Type B pancreatic cell (in vitro differentiated cells): ENCODE measurements at regions not wholly inside any gene's neighbourhood (a gene's known extent, or its start where the extent isn't known, plus 50 kb on each side); places are given as distances from the start of the nearest gene placed in this dataset.

ENCODE experiments used
- DNase-seq: peaks from one replicate; pipeline ENCODE4 v3.0.0; 2021; ENCODE audit warnings: mixed read lengths; ENCODE audit not compliant: unreplicated experiment; ENCODE audit errors: extremely low spot score
- H3K27ac Mint-ChIP-seq: 2 replicates; pipeline ENCODE4 v1.8.0; 2021; ENCODE audit warnings: mild to moderate bottlenecking, mixed read lengths
- H3K27me3 Mint-ChIP-seq: 2 replicates; pipeline ENCODE4 v1.8.0; 2021; ENCODE audit warnings: mixed read lengths
- H3K36me3 Mint-ChIP-seq: 2 replicates; pipeline ENCODE4 v1.8.0; 2021; ENCODE audit warnings: mixed read lengths
- H3K4me1 Mint-ChIP-seq: one replicate; pipeline ENCODE4 v1.8.0; 2021; ENCODE audit warnings: mixed read lengths; ENCODE audit not compliant: unreplicated experiment
- H3K4me3 Mint-ChIP-seq: 2 replicates; pipeline ENCODE4 v1.8.0; 2021; ENCODE audit warnings: mild to moderate bottlenecking, mixed read lengths
- H3K9me3 Mint-ChIP-seq: 2 replicates; pipeline ENCODE4 v1.8.0; 2021; ENCODE audit warnings: mixed read lengths
- CTCF ChIP-seq: fragments of 200-600 bp; sonication (generic); conservative IDR thresholded peaks from 2 replicates; pipeline ENCODE4 v1.5.0; 2021; ENCODE audit warnings: antibody characterized with exemption, mild to moderate bottlenecking

- Mint-ChIP-seq H3K9me3 (no peaks in the 10 kb centered on the region), H3K4me1 (no peaks in the 10 kb centered on the region), H3K27me3 (peaks cover 4% of the 10 kb centered on the region), H3K36me3 (no peaks in the 10 kb centered on the region), H3K27ac (no peak overlapping the region), H3K4me3 (no peak overlapping the region)
- no peak for DNase-seq
- TF ChIP-seq CTCF = no peak
Observed at GRCh38 chr16:75805946-75806345, 79.7 kb upstream of the CPHXL start.

GRCh38 chr16:75806487-75806886 lies 80.2 kb upstream of the CPHXL start:
- no peak overlapping the region for H3K27ac Mint-ChIP-seq
- H3K4me1 Mint-ChIP-seq = no peaks in the 10 kb centered on the region
- H3K9me3 Mint-ChIP-seq = no peaks in the 10 kb centered on the region
- H3K4me3 Mint-ChIP-seq = no peak overlapping the region
- no peak for TF ChIP-seq CTCF
- no peaks in the 10 kb centered on the region for H3K36me3 Mint-ChIP-seq
- peaks cover 4% of the 10 kb centered on the region for H3K27me3 Mint-ChIP-seq
- no peak for DNase-seq

- H3K27me3 Mint-ChIP-seq = peaks cover 4% of the 10 kb centered on the region
- TF ChIP-seq CTCF = no peak
- H3K4me1 Mint-ChIP-seq = no peaks in the 10 kb centered on the region
- no peaks in the 10 kb centered on the region for H3K9me3 Mint-ChIP-seq
- no peak for DNase-seq
- H3K4me3 Mint-ChIP-seq = no peak overlapping the region
- no peaks in the 10 kb centered on the region for H3K36me3 Mint-ChIP-seq
- no peak overlapping the region for H3K27ac Mint-ChIP-seq
Observed at GRCh38 chr16:75810342-75810741, 84.1 kb upstream of the CPHXL start.

- Mint-ChIP-seq H3K27me3 (peaks cover 4% of the 10 kb centered on the region), H3K9me3 (no peaks in the 10 kb centered on the region), H3K4me1 (no peaks in the 10 kb centered on the region), H3K4me3 (no peak overlapping the region), H3K36me3 (no peaks in the 10 kb centered on the region), H3K27ac (no peak overlapping the region)
- TF ChIP-seq CTCF = no peak
- DNase-seq = no peak
Observed at GRCh38 chr16:75811020-75811634, 84.8 kb upstream of the CPHXL start.

- no peaks in the 10 kb centered on the region for H3K4me1 Mint-ChIP-seq
- TF ChIP-seq CTCF = no peak
- H3K36me3 Mint-ChIP-seq = no peaks in the 10 kb centered on the region
- no peak for DNase-seq
- H3K4me3 Mint-ChIP-seq = no peak overlapping the region
- no peak overlapping the region for H3K27ac Mint-ChIP-seq
- no peaks in the 10 kb centered on the region for H3K9me3 Mint-ChIP-seq
- H3K27me3 Mint-ChIP-seq = peaks cover 4% of the 10 kb centered on the region
Observed at GRCh38 chr16:75818491-75818890, 92.2 kb upstream of the CPHXL start.

GRCh38 chr16:75820672-75821071 lies 94.4 kb upstream of the CPHXL start:
- no peaks in the 10 kb centered on the region for H3K36me3 Mint-ChIP-seq
- peaks cover 4% of the 10 kb centered on the region for H3K27me3 Mint-ChIP-seq
- no peaks in the 10 kb centered on the region for H3K4me1 Mint-ChIP-seq
- H3K9me3 Mint-ChIP-seq = no peaks in the 10 kb centered on the region
- DNase-seq = no peak
- no peak overlapping the region for H3K4me3 Mint-ChIP-seq
- no peak for TF ChIP-seq CTCF
- H3K27ac Mint-ChIP-seq = no peak overlapping the region
